Epithelial cell of esophagus (primary cell): ENCODE measurements at regions not wholly inside any gene's neighbourhood (a gene's known extent, or its start where the extent isn't known, plus 50 kb on each side); places are given as distances from the start of the nearest gene placed in this dataset.
A peak's percentile ranks its signal among the peaks of the same experiment; 100 is the strongest.

Experiments used
- DNase-seq: peaks from one replicate; pipeline ENCODE4 v3.0.0; 2010; ENCODE audit warnings: low read depth
- H3K4me3 ChIP-seq: 2 replicates; pipeline ENCODE4 v1.5.1; 2011; ENCODE audit warnings: mild to moderate bottlenecking, low read length, control low read depth
- TF ChIP-seq, protein P1 (sequence below): IDR thresholded peaks from 2 replicates; pipeline ENCODE4 v1.5.1; 2011; ENCODE audit warnings: low read depth, mild to moderate bottlenecking, low read length, control low read depth, inconsistent platforms; ENCODE audit not compliant: insufficient read depth; ENCODE audit errors: missing control alignments

DNA sequence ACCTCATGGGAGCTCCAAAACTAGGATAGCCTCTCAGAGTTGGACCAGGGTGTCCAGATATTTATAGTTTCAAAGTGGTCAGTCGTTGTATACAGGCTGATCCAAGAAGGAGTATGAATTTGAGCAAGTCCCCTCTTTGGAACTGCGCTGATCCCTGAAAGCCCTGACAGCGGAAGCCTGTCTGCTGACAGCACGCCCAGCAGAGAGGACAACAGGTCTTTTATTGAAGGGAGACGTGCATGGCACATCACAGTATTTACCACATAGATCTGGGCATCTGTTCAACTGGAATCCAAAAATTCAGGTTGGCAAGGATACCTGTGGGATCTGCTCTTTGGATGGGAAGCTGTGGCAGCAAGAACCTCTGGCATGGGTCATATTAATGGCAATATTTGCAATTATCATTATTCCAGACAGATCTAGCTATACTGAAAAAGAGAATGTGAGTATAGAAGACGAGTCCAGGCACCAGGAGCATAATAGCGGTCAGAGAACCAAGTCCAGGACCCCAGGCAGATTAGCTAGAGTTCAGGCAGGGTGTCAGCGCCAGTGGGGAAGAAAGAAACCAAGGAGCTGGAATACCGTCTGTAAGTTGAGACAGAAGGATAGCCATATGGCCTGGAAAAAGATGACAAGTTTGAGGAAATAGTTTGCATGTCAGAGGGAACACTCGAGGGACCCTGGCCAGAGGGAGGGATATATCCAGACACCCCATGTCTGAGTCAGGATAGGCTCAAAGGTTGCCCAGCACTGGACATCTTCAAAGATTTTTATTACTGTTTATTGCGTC is 260.4 kb upstream of the FANCL start:
- no peak overlapping the region for H3K4me3 ChIP-seq
- TF ChIP-seq, protein P1, sequence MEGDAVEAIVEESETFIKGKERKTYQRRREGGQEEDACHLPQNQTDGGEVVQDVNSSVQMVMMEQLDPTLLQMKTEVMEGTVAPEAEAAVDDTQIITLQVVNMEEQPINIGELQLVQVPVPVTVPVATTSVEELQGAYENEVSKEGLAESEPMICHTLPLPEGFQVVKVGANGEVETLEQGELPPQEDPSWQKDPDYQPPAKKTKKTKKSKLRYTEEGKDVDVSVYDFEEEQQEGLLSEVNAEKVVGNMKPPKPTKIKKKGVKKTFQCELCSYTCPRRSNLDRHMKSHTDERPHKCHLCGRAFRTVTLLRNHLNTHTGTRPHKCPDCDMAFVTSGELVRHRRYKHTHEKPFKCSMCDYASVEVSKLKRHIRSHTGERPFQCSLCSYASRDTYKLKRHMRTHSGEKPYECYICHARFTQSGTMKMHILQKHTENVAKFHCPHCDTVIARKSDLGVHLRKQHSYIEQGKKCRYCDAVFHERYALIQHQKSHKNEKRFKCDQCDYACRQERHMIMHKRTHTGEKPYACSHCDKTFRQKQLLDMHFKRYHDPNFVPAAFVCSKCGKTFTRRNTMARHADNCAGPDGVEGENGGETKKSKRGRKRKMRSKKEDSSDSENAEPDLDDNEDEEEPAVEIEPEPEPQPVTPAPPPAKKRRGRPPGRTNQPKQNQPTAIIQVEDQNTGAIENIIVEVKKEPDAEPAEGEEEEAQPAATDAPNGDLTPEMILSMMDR = no peak
- no peak for DNase-seq

DNA sequence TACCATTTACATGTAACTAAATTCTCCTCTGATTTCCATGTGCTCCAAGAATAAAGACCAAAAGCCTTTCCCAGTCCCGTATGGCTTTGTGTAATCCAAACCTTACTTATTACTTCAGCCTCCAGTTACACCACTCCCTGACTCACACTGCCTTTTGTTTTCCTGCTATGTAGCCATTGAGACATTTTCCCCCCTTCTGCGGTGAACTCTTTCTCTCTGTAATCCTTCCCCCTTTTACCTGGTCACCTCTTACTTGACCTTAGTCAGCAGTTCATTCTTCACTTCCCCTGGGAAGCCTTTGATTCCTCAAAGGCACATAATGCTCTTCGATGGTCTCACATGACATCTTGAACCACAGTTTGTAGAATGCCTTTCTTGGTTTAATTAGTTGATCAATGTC is 256.0 kb upstream of the FANCL start:
- TF ChIP-seq, protein P1 = no peak
- H3K4me3 ChIP-seq = no peak overlapping the region
- DNase-seq = peak; percentile 79

DNA sequence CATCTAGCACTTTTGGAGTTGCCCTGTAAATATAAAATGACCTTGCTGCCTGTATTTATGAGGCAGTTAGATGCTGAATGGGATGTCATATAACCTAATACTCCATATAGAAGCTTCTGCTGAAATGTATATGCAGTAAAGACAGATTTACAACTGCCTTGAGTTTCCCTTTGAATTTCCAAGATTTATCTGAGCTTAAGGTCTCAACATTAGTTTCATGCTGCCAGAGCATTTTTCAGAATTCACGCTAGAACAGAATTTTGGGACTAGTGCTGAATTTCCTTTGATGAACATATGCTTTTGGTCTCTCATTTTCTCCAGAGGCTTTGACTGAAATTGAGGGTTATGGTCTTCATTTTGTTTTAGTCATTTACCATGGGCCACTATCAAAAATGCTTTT is 254.7 kb upstream of the FANCL start:
- no peak for DNase-seq
- TF ChIP-seq, protein P1 = no peak
- no peak overlapping the region for H3K4me3 ChIP-seq

DNA sequence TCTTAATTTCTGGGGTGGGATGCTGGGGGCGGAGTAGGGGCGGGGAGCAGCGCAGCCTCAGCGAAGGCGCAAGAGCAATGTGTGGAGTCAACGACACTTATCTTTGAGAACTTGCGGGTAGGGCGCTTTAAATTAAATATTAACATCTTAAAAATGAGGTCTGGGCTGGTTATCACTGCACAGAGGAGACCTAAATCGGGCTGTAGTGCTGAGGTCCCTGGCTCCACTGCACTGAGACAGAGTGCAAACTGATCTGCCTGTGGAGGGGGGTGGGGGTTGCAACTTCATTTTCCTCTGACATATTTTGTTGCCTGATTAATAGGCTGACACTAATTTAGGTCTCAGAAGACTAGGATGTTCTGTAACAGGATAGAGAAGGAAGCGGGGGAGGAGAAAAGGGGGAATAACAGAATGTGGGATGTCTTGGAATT is 253.0 kb upstream of the FANCL start:
- TF ChIP-seq, protein P1 = no peak
- DNase-seq = no peak

DNA sequence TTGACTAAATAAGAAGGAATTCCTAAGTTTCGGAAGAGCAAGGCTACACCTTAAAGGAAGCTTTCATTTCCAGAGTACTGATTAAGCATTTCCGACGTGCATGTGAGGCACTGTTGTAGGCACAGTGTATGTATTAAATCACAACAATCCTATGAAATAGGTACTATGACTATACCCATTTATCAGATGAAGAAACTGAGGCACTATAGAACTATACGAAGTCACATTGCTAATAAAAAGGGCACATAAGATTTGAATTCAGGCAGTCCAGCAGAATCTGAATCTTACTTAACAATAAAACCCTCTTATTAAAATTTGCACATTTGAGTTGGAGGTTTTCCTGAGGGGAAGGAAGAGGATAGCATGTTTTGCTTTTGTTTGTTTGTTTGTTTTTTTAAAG is 243.5 kb upstream of the FANCL start:
- DNase-seq = no peak
- TF ChIP-seq, protein P1 = no peak

More for the DNA sequence above, 253.0 kb upstream of the FANCL start:
- no peak overlapping the region for H3K4me3 ChIP-seq

DNA sequence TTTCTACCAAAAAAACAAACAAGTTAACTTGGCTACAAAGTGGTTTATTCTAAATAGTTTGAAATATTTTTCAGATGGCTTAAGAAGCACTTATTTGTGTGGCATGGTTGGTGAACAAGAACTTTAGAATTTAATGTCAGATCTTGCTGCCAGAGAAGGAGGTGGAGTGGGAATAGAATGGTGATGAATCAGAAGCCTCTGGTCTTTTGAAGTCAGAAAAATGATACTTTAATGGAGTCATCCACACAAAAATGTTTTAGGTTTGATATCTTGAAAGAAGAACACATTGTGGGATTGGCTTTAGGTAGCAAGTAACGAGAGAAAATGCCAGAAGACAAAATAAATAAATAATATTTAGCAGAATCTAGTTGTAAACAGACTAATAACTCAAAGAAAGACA is 243.1 kb upstream of the FANCL start:
- peak; percentile 54 for DNase-seq
- TF ChIP-seq, protein P1 = no peak
- H3K4me3 ChIP-seq = no peak overlapping the region

More for the DNA sequence above, 243.5 kb upstream of the FANCL start:
- no peak overlapping the region for H3K4me3 ChIP-seq

DNA sequence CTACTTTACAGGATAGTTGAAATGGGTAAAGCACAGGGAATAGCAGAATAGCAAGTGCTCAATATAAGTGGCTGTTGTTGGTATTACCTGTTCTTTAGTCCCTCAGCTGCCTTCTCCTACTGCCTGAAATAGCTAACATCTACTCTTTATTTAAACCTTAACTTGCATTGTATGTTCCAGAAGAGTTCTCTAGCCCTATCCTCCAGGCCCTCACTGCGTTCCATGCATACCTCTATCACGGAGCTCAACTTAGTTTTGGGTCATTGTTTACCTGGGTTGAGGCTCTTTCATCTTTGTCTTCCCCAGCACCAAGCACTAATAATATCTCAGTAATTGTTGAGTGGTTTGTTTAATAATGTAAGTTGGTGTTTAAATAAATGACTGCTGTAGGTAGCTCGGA is 242.2 kb upstream of the FANCL start:
- no peak for DNase-seq
- no peak overlapping the region for H3K4me3 ChIP-seq
- TF ChIP-seq, protein P1 = no peak
